ENCODE measurements at regions not wholly inside any gene's neighbourhood (a gene's known extent, or its start where the extent isn't known, plus 50 kb on each side); places are given as distances from the start of the nearest gene placed in this dataset.
"Not testable (repeated sequence)": the region's sequence is repeated elsewhere in the genome, so short reads cannot be mapped to it uniquely, and the experiment has no call there.

GRCh38 chr2:111267038-111267437, 146.3 kb downstream of the BCL2L11 start:
- TF ChIP-seq, protein P1, sequence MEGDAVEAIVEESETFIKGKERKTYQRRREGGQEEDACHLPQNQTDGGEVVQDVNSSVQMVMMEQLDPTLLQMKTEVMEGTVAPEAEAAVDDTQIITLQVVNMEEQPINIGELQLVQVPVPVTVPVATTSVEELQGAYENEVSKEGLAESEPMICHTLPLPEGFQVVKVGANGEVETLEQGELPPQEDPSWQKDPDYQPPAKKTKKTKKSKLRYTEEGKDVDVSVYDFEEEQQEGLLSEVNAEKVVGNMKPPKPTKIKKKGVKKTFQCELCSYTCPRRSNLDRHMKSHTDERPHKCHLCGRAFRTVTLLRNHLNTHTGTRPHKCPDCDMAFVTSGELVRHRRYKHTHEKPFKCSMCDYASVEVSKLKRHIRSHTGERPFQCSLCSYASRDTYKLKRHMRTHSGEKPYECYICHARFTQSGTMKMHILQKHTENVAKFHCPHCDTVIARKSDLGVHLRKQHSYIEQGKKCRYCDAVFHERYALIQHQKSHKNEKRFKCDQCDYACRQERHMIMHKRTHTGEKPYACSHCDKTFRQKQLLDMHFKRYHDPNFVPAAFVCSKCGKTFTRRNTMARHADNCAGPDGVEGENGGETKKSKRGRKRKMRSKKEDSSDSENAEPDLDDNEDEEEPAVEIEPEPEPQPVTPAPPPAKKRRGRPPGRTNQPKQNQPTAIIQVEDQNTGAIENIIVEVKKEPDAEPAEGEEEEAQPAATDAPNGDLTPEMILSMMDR (conservative IDR thresholded peaks at IDR 0.05; ENCODE audit: low read length): not testable (repeated sequence)
- not testable (repeated sequence) for TF ChIP-seq EZH2phosphoT487 (IDR thresholded peaks at IDR 0.05; ENCODE audit: borderline replicate concordance)
